NCI-H2107 treated with DMSO at 0.1 percent for 48 hours (cell line): ENCODE measurements at regions not wholly inside any gene's neighbourhood (a gene's known extent, or its start where the extent isn't known, plus 50 kb on each side); places are given as distances from the start of the nearest gene placed in this dataset.
"Not testable (repeated sequence)": the region's sequence is repeated elsewhere in the genome, so short reads cannot be mapped to it uniquely, and the experiment has no call there.

Source experiments
- DNase-seq: peaks from one replicate; lab custom pipeline; 2025; ENCODE audit not compliant: unreplicated experiment; lab: John Stamatoyannopoulos, UW

DNA sequence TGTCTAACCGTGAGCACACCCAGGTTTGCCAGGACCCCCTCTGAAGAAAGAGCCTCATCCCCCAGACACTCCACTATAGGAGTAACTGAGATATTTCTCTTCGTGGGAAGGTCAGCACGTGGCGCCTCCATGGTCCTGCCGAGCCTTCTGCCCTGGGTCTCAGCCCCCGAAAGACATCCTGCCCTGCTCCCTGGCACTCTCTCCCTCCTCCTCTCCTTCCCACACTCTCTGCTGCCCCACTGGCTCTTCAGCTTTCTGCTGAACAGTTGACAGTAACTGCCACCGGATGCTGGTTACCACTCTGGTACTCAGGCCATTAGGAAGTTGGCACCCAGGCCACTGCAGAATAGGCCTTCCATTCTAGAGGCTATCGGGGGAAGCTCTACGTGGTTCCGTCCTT lies 185.2 kb downstream of the UACA start:
- no peak for DNase-seq

DNA sequence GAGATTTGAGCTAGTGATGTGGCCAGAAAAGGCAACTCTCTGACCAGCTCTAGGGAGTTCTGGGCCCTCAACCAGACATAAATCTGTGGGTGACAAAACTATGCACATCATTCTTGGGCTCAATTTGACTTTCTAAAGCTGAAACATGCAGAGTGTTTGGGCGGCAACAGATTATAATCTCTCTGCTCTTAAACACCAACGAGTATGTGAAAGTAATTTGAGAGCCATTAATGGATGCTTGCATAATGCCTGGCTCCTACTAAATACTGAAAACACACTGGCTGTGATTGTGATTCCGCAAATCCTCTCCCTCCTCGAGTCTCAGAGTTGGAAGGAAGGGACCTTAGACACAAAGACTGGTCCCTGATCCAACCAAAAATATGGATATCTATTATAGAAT lies 186.7 kb downstream of the UACA start:
- no peak for DNase-seq

DNA sequence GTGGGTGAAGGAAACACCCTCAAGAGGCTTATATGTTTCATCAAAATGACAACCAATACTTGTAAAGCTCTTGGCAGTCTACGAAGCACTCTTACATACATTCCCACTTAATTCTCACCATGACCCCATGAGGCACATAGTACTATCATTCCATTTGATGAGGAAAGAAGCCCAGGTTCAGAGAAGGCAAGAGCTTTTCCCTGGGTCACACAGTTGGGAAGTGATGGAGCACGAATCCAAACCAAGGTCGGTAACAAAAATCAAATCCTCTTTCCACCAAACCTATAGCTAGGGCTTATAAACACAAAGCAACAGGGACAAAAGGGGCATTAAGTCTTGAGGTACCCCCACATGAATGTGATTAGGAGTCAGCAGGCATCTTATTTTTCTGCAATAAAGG lies 187.1 kb downstream of the UACA start:
- no peak for DNase-seq

DNA sequence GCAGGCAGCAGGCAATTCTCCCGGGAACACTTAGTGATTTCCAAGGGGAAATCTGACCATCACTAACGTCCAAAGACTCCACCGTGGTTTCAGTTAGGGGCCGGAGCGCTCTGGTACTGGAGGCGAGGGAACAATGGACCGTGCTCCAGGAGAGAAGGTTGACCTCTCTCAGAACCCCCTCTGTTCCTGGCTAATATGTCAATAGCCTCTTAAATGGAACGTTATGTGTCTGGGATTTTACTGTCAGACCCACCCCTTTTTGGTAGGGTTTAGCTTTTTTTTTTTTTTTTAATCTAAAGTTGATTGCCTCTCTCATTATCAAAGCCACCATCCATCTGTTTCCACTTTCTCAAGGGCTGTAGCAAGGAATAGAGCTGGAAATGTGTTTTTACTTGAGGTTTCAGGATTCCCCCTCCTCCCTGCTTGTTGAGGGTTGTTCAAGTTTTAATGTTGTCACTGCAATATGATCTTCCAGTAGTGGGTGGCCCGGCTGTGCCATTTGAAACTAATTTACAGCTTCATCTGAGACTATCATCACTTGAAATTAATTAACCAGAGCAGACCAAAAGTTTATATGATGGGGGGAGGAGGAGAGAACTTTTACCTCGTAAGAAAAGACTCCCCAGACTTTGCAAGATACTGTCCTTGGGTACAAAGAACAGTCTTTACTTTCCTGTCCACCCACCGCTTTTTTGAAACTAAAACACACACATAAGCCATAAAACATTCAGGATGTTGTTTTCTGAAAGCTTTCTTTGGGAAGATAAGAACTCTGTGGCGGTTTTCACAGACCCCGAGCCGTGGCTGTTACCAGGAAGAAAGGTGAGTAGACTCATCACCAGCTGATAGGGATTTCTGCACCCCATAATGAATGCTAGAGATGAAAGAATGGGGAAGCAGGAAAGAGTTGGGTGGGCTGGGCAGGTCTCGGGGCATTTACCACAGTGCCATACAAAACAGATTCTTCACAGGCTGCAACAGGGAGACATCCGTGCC lies 187.8 kb downstream of the UACA start:
- DNase-seq: no peak

DNA sequence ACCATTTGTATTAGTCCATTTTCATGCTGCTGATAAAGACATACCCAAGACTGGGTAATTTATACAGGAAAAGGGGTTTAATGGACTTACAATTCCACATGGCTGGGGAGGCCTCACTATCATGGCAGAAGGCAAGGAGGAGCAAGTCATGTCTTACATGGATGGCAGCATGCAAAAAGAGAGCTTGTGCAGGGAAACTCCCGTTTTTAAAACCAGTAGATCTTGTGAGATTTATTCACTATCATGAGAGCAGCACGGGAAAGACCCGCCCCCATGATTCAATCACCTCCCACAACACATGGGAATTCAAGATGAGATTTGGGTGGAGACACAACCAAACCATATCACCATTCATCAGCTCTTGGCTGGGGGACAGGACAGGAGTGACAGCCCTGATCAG lies 189.0 kb downstream of the UACA start:
- DNase-seq: not testable (repeated sequence)

DNA sequence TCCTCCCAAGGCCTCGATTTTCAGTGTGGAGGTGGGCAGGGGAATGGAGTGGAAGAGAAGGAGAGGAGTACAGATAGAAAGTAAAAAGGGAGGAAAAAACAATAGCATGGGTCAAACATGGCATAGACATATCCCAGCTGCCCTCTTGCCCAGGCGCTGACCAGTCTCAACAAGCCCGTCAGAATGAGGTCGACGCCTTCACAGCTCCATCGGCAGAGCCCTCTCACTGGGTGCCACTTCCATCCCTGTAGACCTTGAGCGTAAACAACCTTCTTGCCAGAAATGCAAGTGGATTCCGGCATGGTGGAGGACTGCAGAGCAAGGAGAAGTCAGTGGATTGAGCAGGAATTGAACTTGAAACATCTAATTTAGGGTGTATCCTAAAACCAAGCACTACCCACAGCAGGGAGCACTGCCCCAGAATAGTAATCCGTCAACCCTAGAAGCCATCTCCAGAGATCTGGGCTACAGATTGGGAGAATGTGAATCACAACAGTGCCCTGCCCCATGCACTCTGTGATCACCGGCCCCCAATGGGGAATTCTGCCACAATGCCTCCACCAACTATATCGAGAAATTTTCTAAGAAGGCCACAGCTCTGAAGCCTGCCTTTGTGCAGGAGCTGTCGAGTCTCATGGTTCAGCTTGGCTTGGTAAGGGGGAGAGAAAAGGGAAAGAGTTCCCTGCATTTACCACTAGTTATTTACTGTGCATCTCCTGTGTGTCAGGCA lies 190.1 kb downstream of the UACA start:
- no peak for DNase-seq

DNA sequence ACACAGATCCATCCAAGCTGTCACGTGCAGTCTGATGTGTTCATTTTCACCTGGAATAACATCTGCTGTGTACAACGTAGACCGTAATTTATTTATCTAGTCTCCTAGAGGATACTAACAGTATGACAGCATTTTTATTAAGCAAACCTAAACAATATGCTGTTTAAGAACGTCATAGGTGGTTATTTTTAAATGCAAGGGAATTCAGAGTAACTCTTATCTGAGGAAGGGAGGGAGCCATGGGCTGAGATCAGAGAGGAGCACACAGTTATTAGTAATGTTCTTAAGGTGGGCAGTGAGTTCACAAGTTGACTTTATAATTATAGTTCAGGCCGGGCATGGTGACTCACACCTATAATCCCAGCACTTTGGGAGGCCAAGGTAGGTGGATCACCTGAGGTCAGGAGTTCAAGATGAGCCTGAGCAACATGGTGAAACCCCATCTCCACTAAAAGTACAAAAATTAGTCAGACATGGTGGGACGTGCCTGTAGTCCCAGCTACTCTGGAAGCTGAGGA lies 193.6 kb downstream of the UACA start:
- DNase-seq: no peak

DNA sequence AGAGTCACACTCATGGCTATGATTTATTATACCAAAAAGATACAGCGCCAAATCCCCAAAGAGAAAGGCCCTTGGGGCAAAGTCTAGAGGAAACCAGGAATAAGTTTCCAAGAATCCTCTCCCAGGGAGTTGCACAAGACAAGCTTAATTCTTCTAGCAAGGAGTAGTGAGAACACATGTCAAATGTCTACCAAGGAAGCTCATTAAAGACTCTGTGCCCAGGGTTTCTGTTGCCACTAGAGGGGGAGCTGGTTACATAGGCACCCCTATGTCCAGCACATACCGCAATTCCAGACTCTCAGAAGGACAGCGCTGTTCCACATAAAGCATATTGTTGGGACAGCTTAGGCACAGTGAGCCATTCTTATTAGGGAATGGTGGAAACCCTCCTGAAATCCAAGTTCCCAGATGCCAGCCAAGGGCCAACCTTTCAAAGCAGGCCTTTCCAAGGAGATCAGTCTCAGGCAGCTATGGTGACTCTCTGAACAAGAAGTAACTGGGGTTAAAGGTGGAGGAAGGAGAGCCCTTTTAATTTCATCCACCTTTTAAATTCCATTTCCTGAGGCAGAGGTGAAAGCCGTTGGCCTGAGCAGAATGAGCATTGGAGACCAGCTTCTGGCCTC lies 194.2 kb downstream of the UACA start:
- no peak for DNase-seq

DNA sequence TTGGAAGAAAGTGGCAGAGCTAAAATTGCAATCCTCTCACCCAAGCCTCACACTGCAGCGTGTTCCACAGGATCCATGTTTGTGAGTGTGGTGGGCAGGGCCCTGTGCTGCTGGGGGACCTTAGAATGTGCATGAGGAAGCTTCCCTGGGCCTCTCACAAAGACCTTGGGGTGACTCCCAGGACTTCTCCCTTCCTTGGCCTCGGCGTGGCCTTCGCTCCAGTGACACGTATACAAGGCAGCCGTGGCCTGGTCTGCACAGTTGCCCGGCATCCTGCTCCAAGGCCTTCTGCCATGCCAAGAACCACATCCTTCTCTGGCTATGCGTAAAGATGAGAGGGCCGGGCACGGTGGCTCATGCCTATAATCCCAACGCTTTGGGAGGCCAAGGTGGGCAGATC lies 196.4 kb downstream of the UACA start:
- no peak for DNase-seq

DNA sequence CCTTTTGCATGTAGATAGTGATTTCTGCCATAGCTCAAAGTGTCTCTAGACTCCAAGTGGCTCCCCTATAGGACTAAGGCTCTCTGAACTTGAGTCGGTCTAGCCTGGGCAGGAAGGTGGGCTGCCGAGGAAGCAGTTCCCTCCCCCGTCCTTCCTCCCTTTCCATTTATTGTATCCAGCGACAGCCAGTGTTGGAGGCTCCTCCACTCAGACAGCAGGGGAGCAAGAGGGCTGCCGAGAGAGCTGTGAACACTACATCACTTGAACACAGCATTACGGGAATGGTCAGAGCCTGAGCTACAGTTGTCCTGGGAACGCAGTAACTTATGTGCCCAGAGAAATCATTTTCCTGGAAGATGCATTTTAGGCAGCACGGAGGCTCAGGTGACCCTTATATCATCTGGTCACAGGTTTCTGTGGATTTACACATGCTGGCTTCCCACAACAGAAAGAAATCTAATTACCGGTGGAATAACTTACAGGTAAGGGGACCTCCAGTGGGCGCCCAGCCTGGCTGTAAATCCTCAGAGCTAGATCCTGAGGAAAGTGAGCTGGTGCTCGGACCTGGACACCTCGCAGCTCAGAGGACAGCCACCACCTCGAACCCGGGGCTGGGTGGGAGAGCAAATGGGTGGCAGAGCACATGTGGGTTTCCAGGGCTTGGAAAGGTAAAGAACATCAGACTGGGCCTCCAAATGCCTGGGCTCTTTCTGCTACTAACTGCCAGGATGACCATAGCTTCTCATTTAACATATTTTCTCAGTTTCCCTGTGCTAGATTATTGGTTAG lies 197.1 kb downstream of the UACA start:
- DNase-seq: no peak

DNA sequence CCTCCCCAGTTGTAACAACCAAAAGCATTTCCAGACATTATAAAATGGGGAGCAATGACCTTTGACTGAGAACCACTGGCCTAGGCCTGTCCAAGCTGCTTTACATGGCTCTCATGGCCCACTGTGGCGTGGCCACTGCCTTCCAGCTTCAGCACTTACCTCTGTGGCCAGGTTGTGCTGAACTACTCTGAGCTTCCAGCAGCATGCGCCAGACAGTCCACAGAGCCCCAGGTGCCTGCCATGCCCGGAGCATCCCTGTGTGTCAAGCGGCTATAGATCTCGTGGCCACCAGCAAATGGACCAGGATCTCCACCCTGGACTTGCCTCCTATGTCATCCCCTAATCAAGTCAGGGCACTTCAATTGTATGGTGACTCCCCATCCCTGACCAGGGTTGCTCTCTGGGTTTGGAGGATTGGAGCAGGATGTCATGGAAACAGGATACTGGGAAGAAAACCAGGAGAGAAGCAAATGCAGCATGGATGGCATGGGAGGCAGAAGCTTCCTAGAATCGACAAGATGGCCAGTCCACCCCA lies 199.7 kb downstream of the UACA start:
- no peak for DNase-seq

DNA sequence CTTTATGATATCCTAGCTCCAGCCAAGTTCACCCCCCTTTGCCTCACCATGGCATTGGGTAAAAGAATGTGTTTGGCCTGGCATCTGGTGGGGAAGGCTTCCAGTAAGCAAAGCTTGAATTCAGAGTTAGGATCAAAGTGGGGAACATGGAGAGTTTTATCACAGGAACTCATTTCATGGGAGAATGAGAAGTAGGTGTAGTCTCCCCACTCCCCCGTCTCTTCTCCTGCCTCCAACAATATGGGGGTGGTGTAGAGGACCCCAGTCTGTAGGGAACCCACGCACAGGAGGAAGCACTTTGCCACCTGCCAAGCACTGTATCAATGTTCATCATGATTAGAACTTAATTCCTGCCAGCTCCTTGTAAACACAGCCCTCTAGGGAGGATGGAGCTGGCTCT lies 200.5 kb downstream of the UACA start:
- no peak for DNase-seq

DNA sequence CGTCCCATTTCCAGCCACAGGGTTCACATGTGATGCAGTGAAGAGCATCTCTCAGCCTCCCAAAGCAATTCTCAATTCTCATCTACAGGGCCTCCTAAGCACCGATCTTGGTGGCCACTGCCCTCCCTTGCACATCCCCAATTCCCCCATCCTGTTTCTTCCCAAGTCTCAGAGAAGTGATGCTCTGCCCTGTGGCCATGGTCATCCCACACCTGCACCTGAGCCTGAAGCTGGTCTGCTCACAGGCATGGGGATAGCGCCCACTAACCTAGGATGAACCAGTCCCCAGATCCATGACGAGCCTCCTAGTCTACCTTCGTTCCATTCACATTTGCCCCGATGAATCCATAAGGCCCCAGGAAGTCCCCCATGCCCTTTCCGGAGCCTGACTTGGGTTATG lies 201.5 kb downstream of the UACA start:
- no peak for DNase-seq

DNA sequence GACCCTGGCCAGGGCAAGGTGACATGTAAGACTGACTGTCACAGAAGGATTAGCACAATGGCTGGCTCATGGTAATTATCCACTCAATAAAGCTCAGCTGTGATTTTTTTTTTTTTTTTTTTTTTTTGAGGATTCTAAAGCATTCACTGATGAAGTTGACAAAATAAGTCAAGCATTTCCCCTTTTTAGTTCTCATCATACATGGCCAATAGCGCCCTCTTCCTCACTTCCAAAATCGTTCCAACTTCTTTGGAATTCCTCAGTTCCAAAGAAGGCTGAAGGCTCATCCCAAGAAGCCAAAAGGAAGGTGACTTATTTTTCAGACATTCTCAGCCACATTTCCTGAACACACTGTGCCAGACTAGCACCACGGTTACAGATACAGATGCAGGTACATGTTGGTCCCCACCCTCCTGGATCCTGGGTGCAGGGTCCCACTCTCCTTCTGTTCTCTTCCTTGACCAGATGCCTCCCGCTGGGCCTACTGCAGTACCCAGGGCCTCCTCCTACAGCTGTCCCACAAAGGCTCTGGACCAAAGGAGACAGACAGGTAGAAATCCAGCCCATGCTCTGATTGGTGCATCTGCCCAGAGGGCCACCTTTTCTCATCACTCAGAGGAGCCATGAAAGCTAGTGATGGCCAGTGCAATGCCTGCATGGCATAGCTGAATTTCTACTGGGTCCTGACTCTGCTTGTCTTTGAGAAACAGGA lies 202.6 kb downstream of the UACA start:
- DNase-seq: no peak

DNA sequence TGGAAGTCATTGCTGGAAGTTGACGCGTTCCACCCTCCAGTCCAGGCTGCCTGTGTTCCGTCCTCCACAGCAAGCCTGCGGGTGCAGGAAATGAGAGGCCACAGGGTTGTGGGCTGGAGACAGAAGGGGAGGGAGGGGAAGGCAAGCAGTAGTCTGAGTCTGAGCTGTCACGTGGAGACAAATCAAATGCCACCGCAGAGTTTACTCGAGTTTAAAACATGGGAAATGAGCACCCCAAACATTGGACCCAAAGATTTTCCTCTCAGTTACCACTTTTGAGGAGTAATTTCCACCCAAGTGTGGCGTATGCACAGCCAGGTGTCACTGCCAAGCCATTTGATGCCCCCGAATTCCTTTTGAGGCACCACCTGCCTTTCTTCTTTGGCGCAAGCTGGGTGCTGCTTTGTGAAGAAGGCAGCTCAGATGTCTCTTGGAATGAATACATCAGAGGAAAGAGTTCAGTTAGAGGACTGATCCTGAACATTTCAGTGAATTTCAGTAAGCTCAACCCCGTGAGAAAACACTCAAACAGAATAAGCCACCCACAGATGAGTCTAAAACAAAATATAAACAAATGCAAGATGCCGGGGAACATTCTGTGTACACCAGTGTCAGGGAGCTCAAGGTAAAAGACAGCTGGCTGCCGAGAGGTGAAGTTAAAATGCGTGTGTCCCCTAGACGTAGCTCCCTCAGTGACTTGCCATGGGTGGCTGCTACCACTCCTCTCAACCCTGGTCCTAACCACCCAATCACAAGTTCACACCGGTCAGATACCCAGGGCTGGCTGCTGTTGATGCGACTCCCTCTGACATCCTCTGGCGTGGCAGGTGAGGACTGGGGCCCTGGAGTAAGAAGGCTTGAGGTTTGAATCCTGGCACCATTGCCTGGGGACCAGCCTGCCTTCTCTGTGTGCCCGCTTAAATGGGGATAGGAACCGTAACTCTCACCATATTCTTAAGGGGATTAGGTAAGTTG lies 203.8 kb downstream of the UACA start:
- no peak for DNase-seq

DNA sequence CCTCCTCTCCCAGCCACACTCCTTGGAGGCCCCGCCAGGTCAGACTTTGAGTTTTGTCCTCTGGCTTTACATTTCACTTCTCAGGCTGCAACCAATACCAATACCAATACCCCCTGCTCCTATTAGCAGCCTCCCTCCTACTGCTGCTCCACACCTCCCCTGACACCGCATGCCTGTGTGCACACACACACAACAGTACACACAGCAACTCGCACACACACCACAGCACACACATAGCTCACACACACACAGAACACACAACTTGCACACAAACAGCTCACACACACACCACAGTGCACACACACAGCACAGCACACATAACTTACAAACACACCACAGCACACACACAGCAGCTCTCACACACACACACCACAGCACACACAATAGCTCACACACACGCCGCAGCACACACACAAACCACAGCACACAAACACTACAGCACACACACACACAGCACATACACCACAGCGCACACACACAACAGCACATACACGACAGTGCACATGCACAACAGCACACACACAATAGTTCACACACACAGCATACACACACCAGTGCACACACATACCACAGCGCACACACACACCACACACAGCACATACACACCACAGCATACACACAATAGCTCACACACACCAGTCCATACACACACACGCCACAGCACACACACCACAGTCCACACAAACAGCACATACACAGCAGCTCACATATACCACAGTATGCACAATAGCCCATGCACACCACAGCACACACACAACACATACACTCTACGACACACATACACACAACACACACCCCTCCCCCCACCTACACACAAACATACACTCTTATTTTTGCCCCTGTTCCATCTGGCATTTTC lies 204.7 kb downstream of the UACA start:
- DNase-seq: no peak

DNA sequence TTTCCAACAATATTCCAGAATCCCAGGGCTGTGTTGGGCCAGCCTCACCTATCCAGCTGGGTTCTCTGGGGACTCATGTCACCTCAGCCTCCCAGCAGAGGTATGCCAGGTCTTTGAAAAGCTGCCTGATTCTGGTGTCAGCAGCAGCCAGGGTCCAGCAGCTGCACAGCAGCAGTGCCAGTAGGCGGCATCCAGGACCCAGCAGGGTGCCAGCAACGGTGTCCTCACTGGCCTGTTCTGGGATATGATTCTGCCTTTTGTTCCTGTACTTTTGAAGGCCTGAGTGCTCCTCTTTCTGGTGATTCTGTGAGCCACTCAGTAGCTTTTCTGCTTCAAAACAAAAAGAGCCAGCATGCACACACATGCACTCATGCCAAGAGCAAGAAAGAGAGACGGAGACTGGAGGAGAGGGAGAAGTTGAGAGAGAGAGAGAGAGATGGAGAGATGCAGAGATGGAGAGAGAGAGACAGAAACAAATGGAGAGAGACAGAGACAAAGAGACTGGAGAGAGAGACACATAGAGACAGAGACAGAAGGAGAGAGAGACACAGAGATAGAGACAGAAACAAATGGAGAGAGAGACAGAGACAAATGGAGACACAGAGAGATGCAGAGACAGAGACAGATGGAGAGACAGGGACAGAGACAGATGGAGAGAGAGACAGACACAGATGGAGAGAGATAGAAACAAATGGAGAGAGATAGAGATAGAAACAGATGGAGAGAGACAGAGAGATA lies 205.7 kb downstream of the UACA start:
- DNase-seq: no peak
